ENCODE measurements at regions not wholly inside any gene's neighbourhood (a gene's known extent, or its start where the extent isn't known, plus 50 kb on each side); places are given as distances from the start of the nearest gene placed in this dataset.

DNA sequence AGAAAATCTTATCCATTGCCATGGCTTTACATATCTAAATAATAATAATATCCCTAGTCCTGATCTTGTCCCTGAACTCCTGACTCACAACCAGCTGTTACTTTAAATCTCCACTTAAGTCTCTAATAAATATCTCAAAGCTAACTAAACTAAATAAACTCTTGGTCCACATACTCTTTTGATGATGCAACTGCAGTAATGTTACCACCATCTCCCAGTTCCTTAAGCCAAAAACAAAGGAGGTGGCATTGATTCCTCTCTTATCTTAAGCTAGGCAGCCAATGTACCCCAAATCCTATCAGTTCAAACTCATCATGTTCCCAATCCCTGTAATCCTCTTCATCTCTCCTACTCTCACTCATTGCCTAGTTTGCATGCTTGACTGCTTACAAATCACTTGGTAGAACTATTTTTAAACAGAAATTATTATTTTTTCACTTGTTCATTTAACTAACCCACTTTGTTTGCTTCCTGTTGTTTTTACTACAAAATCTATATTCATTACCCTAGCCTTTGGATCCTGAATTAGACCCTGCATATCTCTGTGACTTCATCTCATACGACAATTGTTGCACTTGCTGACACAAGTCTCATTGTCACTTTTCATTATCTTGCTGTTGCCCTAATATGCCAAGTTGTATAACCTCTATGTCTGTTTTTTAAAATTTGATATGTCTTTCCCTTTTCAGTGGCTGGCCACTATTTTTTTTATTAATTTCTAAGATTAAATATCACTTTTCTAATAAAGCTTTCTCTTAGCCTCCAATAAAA is 462.2 kb downstream of the ZPLD1 start:
- H3K36me3 ChIP-seq (ENCODE audit: control insufficient read depth in 2 of 3, insufficient read depth in 3 of 3, low read length in 3 of 3), result no peaks in the 10 kb centered on the region
- H3K4me1 ChIP-seq (ENCODE audit: control insufficient read depth in 2 of 3, insufficient read depth in 2 of 3, low read depth in 1 of 3, low read length in 3 of 3), result no peaks in the 10 kb centered on the region
- no peaks in the 10 kb centered on the region for H3K9me3 ChIP-seq (ENCODE audit: control insufficient read depth in 2 of 3, insufficient read depth in 1 of 3, low read length in 3 of 3)
- DNase-seq (no peak), FAIRE-seq (no peak)
- H3K4me3 ChIP-seq (ENCODE audit: low read length in 3 of 3), result no peak overlapping the region
- intact Hi-C loops (cut with DNase I), result no loop called here
- no peak overlapping the region for H3K27ac ChIP-seq (ENCODE audit: low read depth in 2 of 2, low read length in 2 of 2)
- H3K27me3 ChIP-seq (ENCODE audit: control insufficient read depth, insufficient read depth, low read length), result no peaks in the 10 kb centered on the region
- no peak overlapping the region for H3K9ac ChIP-seq (ENCODE audit: low read length in 3 of 3)
- TF ChIP-seq CTCF (IDR thresholded peaks at IDR 0.05; ENCODE audit: borderline replicate concordance, extremely low read depth, insufficient read depth), result no peak

DNA sequence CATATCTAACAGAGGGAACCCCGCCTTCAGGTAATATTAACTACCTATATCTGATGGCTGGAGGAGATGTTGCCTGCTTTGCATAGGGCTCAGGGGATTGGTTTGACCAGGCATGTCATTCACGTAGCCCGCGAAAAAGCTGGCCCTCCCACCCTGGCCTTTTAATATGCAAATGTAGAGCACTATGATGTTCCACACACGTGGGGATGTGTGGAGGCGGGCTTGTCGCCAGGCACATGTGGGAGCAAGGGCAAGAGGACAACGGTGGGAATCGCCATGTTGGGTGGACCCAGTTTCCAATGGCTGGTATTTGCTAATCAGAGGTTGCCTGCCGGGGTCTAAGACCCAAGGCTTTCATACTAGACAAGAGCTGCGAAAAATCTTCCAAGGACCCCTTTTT is 469.8 kb downstream of the ZPLD1 start:
- FAIRE-seq, result no peak
- H3K4me3 ChIP-seq (ENCODE audit: low read length in 3 of 3), result no peak overlapping the region
- no peak for TF ChIP-seq CTCF (IDR thresholded peaks at IDR 0.05; ENCODE audit: borderline replicate concordance, extremely low read depth, insufficient read depth)
- DNase-seq, result peak in 1 of 5 donors; percentile 31
- no peaks in the 10 kb centered on the region for H3K27me3 ChIP-seq (ENCODE audit: control insufficient read depth, insufficient read depth, low read length)
- no peaks in the 10 kb centered on the region for H3K36me3 ChIP-seq (ENCODE audit: control insufficient read depth in 2 of 3, insufficient read depth in 3 of 3, low read length in 3 of 3)
- H3K9me3 ChIP-seq (ENCODE audit: control insufficient read depth in 2 of 3, insufficient read depth in 1 of 3, low read length in 3 of 3), result no peaks in the 10 kb centered on the region
- no peaks in the 10 kb centered on the region for H3K4me1 ChIP-seq (ENCODE audit: control insufficient read depth in 2 of 3, insufficient read depth in 2 of 3, low read depth in 1 of 3, low read length in 3 of 3)
- no peak overlapping the region for H3K27ac ChIP-seq (ENCODE audit: low read depth in 2 of 2, low read length in 2 of 2)
- no peak overlapping the region for H3K9ac ChIP-seq (ENCODE audit: low read length in 3 of 3)
- intact Hi-C loops (cut with DNase I), result no loop called here

- no peak for DNase-seq
- Histone ChIP-seq H3K4me3 (ENCODE audit: low read length in 3 of 3) (no peak overlapping the region), H3K9ac (ENCODE audit: low read length in 3 of 3) (no peak overlapping the region), H3K27me3 (ENCODE audit: control insufficient read depth, insufficient read depth, low read length) (no peaks in the 10 kb centered on the region), H3K9me3 (ENCODE audit: control insufficient read depth in 2 of 3, insufficient read depth in 1 of 3, low read length in 3 of 3) (no peaks in the 10 kb centered on the region), H3K4me1 (ENCODE audit: control insufficient read depth in 2 of 3, insufficient read depth in 2 of 3, low read depth in 1 of 3, low read length in 3 of 3) (no peaks in the 10 kb centered on the region), H3K27ac (ENCODE audit: low read depth in 2 of 2, low read length in 2 of 2) (no peak overlapping the region), H3K36me3 (ENCODE audit: control insufficient read depth in 2 of 3, insufficient read depth in 3 of 3, low read length in 3 of 3) (no peaks in the 10 kb centered on the region)
- FAIRE-seq, result no peak
- intact Hi-C loops (cut with DNase I), result no loop called here
- no peak for TF ChIP-seq CTCF (IDR thresholded peaks at IDR 0.05; ENCODE audit: borderline replicate concordance, extremely low read depth, insufficient read depth)
Observed at GRCh38 chr3:102905811-102906210, 471.0 kb downstream of the ZPLD1 start.

DNA sequence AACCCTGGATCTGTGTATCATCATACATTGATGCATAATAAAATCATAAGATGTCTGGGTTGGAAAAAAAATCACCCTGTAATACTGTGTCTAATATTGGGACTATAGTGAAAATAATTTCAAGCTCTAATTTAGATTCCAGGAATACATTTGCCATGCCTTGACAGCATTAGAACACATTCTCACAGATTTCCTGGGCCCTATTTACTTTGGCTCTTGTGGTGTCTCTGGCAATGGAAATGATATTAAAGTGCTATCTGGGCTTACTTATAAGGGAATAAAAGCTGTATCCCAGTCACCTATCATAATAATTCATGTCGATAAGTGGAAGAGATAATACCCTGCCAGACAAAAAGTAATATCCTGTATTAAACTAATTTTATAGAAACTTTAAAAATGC is 472.0 kb downstream of the ZPLD1 start:
- no peaks in the 10 kb centered on the region for H3K27me3 ChIP-seq (ENCODE audit: control insufficient read depth, insufficient read depth, low read length)
- no peaks in the 10 kb centered on the region for H3K4me1 ChIP-seq (ENCODE audit: control insufficient read depth in 2 of 3, insufficient read depth in 2 of 3, low read depth in 1 of 3, low read length in 3 of 3)
- H3K36me3 ChIP-seq (ENCODE audit: control insufficient read depth in 2 of 3, insufficient read depth in 3 of 3, low read length in 3 of 3), result no peaks in the 10 kb centered on the region
- no peak overlapping the region for H3K9ac ChIP-seq (ENCODE audit: low read length in 3 of 3)
- intact Hi-C loops (cut with DNase I), result no loop called here
- no peak overlapping the region for H3K4me3 ChIP-seq (ENCODE audit: low read length in 3 of 3)
- no peak for TF ChIP-seq CTCF (IDR thresholded peaks at IDR 0.05; ENCODE audit: borderline replicate concordance, extremely low read depth, insufficient read depth)
- H3K9me3 ChIP-seq (ENCODE audit: control insufficient read depth in 2 of 3, insufficient read depth in 1 of 3, low read length in 3 of 3), result no peaks in the 10 kb centered on the region
- no peak for FAIRE-seq
- DNase-seq, result no peak
- no peak overlapping the region for H3K27ac ChIP-seq (ENCODE audit: low read depth in 2 of 2, low read length in 2 of 2)
